ENCODE measurements at regions not wholly inside any gene's neighbourhood (a gene's known extent, or its start where the extent isn't known, plus 50 kb on each side); places are given as distances from the start of the nearest gene placed in this dataset.

DNA sequence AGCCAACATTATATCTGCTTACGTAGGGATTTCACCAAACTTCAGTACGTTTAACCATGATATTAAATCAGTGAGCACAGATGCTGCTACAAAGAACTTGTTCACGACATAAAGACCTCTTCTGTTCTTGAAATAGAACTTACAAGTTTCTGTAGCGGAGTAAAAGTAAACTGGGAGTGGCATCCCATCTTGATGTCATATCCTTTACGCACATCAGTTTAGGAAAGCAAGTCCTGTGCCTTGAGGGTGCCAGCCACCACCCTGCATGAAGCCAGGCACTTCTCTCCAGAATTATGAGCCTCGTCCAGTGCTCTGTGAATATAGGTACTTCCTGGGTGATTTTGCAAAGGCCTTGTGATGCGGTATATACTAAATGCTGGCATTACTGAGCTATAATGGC is 122.6 kb downstream of the BTBD3 start:
- TF ChIP-seq, protein P1, sequence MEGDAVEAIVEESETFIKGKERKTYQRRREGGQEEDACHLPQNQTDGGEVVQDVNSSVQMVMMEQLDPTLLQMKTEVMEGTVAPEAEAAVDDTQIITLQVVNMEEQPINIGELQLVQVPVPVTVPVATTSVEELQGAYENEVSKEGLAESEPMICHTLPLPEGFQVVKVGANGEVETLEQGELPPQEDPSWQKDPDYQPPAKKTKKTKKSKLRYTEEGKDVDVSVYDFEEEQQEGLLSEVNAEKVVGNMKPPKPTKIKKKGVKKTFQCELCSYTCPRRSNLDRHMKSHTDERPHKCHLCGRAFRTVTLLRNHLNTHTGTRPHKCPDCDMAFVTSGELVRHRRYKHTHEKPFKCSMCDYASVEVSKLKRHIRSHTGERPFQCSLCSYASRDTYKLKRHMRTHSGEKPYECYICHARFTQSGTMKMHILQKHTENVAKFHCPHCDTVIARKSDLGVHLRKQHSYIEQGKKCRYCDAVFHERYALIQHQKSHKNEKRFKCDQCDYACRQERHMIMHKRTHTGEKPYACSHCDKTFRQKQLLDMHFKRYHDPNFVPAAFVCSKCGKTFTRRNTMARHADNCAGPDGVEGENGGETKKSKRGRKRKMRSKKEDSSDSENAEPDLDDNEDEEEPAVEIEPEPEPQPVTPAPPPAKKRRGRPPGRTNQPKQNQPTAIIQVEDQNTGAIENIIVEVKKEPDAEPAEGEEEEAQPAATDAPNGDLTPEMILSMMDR (conservative IDR thresholded peaks at IDR 0.05; ENCODE audit: control insufficient read depth, insufficient read depth, low read depth, low read length) = no peak
- DNase-seq (ENCODE audit: low read depth) = no peak
- H3K4me3 ChIP-seq (ENCODE audit: control insufficient read depth, low read depth, low read length) = no peak overlapping the region

DNA sequence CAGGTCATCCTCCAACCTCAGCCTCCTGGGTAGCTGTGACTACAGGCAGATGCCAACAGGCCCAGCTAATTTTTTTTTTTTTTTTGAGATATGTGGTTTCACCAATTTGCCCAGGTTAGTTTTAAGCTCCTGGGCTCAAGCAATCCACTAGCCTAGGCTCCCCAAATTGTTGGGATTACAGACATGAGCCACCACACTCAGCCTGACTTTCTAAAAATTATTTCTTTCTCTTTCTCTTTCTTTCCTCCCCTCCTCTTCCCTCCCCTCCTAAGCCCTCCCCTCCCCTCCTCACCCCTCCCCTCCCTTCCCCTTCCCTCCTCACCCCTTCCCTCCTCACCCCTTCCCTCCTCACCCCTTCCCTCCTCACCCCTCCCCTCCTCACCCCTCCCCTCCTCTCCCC is 127.3 kb downstream of the BTBD3 start:
- no peak overlapping the region for H3K4me3 ChIP-seq (ENCODE audit: control insufficient read depth, low read depth, low read length)
- DNase-seq (ENCODE audit: low read depth) = no peak
- TF ChIP-seq, protein P1 (conservative IDR thresholded peaks at IDR 0.05; ENCODE audit: control insufficient read depth, insufficient read depth, low read depth, low read length) = no peak

DNA sequence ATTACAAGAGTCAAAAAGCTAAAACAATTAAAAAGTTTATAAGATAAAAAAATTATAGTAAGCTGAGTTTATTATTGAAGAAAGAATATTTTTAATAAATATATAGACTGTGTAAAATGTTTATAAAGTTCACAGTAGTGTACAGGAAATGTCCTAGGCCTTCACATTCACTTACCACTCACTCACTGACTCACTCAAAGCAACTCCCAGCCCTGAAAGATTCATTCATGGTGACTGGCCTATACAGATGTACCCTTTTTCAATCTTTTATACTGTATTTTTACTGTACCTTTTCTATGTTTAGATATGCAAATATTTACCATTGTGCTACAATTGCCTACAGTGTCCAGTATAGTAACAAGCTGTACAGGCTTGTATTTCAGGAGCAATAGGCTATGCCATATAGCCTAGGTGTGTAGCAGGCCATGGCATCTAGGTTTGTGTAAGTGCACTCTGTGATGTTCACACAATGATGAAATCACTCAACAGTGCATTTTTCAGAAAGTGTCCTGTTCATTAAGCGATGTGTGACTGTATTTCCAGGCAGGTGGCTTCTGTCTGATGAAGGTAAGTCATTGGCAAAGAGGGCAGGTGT is 130.2 kb downstream of the BTBD3 start:
- H3K4me3 ChIP-seq (ENCODE audit: control insufficient read depth, low read depth, low read length) = no peak overlapping the region
- DNase-seq (ENCODE audit: low read depth) = peak; percentile 64
- TF ChIP-seq, protein P1 (conservative IDR thresholded peaks at IDR 0.05; ENCODE audit: control insufficient read depth, insufficient read depth, low read depth, low read length) = no peak

DNA sequence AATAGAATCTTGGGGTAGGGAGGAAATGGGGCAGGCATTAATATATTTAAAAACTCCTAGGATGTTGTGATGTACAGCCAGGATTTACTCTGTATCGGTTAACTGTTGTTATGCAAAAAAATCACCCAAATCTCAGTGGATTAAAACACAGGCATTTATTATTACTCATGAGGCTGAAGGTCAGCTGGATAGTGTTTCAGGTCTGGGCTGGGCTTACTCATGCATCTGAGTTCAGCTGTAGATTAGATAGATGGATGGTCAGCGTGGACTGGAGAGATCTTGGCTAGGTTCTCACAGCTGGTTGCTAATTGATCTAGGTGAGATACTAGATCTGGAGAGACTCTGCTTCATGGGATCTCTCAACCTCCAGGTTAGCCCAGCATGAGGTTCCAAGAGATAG is 131.4 kb downstream of the BTBD3 start:
- peak; percentile 77 for DNase-seq (ENCODE audit: low read depth)
- no peak overlapping the region for H3K4me3 ChIP-seq (ENCODE audit: control insufficient read depth, low read depth, low read length)
- TF ChIP-seq, protein P1 (conservative IDR thresholded peaks at IDR 0.05; ENCODE audit: control insufficient read depth, insufficient read depth, low read depth, low read length) = no peak

DNA sequence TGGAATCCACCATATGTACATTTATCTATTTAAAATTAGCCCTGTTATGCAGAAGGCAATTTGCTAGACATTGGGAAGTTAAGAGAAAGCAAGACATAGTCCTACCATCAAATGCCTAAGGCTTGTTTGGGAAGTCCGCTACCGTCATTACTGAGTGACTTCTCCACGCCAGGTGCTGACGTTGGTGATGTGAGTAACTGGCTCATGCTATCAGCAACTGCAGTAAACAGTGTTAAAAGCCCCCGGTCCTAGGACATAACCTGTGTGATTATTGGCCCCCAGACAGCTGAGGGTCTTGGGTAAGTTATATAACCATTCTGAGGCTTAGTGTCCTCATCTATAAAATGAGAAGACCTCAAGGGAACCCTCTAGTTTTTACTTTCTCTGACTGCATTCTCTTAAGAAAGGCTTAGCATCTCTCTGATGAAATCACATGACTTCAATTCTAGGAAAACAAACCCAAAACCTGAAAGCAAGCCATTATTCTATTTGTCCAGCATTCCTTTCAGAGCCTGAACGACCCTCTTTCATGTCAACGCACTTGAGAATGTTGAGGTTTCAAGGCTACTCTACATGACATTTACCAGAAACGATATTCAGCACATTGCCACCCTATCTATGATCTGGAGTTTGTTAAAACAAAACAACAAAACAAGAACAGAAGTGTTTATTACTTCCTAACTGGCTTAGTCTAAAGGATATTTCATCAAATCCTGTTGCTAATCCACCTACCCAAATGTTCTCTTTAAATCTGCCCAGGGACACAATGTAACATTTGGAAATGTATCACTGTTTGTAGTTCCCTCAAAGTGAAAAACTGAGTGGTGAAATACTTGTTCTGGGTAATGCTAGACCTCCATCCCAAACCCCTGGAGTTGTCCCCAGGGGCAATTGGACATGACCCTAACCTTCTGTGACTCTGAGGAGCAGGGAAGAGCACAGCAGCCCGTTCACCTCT is 133.8 kb downstream of the BTBD3 start:
- TF ChIP-seq, protein P1 (conservative IDR thresholded peaks at IDR 0.05; ENCODE audit: control insufficient read depth, insufficient read depth, low read depth, low read length) = no peak

DNA sequence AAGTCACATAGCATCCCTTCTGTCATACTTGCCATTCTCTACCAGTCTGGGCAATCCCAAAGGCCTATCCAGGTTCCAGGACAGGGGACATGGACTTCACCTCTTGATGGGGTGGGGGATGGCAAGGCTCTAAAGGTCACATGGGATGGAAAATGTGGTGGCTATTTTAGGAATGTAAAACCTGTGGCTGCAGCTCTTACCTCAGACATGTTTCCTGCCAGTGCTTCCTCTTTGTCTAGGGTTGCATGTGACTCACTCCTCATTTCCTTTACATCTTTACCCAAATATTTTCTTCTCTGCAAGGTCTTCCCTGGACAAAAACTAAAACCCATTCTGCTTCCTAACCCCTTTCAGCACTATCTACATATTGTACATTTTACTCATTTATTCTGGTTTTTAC is 135.7 kb downstream of the BTBD3 start:
- TF ChIP-seq, protein P1 (conservative IDR thresholded peaks at IDR 0.05; ENCODE audit: control insufficient read depth, insufficient read depth, low read depth, low read length) = no peak
- peak; percentile 35 for DNase-seq (ENCODE audit: low read depth)
- no peak overlapping the region for H3K4me3 ChIP-seq (ENCODE audit: control insufficient read depth, low read depth, low read length)

More for the DNA sequence above, 133.8 kb downstream of the BTBD3 start:
- peak; percentile 47 for DNase-seq (ENCODE audit: low read depth)
- no peak overlapping the region for H3K4me3 ChIP-seq (ENCODE audit: control insufficient read depth, low read depth, low read length)
